Astrocyte (in vitro differentiated cells and primary cell): ENCODE measurements at regions not wholly inside any gene's neighbourhood (a gene's known extent, or its start where the extent isn't known, plus 50 kb on each side); places are given as distances from the start of the nearest gene placed in this dataset.

Source experiments
- DNase-seq: peaks from one replicate; pipeline ENCODE4 v3.0.0-alpha.2; 2010; ENCODE audit warnings: low read depth
- FAIRE-seq: peaks from 2 replicates; lab custom pipeline; 2011; peaks lifted over from hg19 to GRCh38; lab: Jason Lieb, UNC
- H2AFZ ChIP-seq: 2 replicates; pipeline ENCODE4 v1.6.0; 2012; ENCODE audit warnings: low read depth, low read length, inconsistent platforms
- H3K27ac ChIP-seq: 2 replicates; pipeline ENCODE4 v1.5.1; 2011; ENCODE audit warnings: low read depth, low read length, inconsistent platforms
- H3K27me3 ChIP-seq: 2 replicates; pipeline ENCODE4 v1.6.0; 2011; ENCODE audit warnings: low read length, inconsistent platforms; ENCODE audit not compliant: insufficient read depth
- H3K36me3 ChIP-seq: 2 replicates; pipeline ENCODE4 v1.5.1; 2011; ENCODE audit warnings: low read length, inconsistent platforms; ENCODE audit not compliant: insufficient read depth
- H3K4me1 ChIP-seq: 2 replicates; pipeline ENCODE4 v1.5.1; 2011; ENCODE audit warnings: low read length, inconsistent platforms; ENCODE audit not compliant: insufficient read depth
- H3K4me2 ChIP-seq: 2 replicates; pipeline ENCODE4 v1.6.0; 2012; ENCODE audit warnings: low read length, inconsistent platforms
- H3K4me3 ChIP-seq: 2 replicates; pipeline ENCODE4 v1.5.1; 2011; ENCODE audit warnings: low read depth, mild to moderate bottlenecking, low read length, inconsistent platforms; ENCODE audit not compliant: insufficient read depth
- H3K79me2 ChIP-seq: 2 replicates; pipeline ENCODE4 v1.6.0; 2012; ENCODE audit warnings: mild to moderate bottlenecking, low read length, inconsistent platforms; ENCODE audit not compliant: insufficient read depth
- H3K9ac ChIP-seq: 2 replicates; pipeline ENCODE4 v1.6.0; 2012; ENCODE audit warnings: mild to moderate bottlenecking, low read length, inconsistent platforms
- H3K9me3 ChIP-seq: 2 replicates; pipeline ENCODE4 v1.5.1; 2012; ENCODE audit warnings: low read depth, mild to moderate bottlenecking, low read length, inconsistent platforms; ENCODE audit not compliant: insufficient read depth
- H4K20me1 ChIP-seq: 2 replicates; pipeline ENCODE4 v1.6.0; 2012; ENCODE audit warnings: low read length, inconsistent platforms; ENCODE audit not compliant: insufficient read depth
- H3K27ac Mint-ChIP-seq: one replicate; pipeline ENCODE4 v1.8.0; 2021; ENCODE audit warnings: mild to moderate bottlenecking, mixed read lengths; ENCODE audit not compliant: unreplicated experiment
- H3K27me3 Mint-ChIP-seq: one replicate; pipeline ENCODE4 v1.8.0; 2021; ENCODE audit warnings: low read depth, mixed read lengths; ENCODE audit not compliant: unreplicated experiment
- H3K36me3 Mint-ChIP-seq: one replicate; pipeline ENCODE4 v1.8.0; 2021; ENCODE audit warnings: low read depth, mixed read lengths; ENCODE audit not compliant: unreplicated experiment
- H3K4me1 Mint-ChIP-seq: one replicate; pipeline ENCODE4 v1.8.0; 2021; ENCODE audit warnings: low read depth, mixed read lengths; ENCODE audit not compliant: unreplicated experiment
- H3K4me3 Mint-ChIP-seq: one replicate; pipeline ENCODE4 v1.8.0; 2021; ENCODE audit warnings: mild to moderate bottlenecking, moderate library complexity, mixed read lengths; ENCODE audit not compliant: unreplicated experiment
- H3K9me3 Mint-ChIP-seq: one replicate; pipeline ENCODE4 v1.8.0; 2021; ENCODE audit warnings: mild to moderate bottlenecking, mixed read lengths; ENCODE audit not compliant: unreplicated experiment
- EZH2 ChIP-seq: IDR thresholded peaks from 2 replicates; pipeline ENCODE4 v1.6.1; 2012; ENCODE audit warnings: mild to moderate bottlenecking, low read length, inconsistent platforms; ENCODE audit not compliant: insufficient read depth
- TF ChIP-seq, protein P1 (sequence below): IDR thresholded peaks from 2 replicates; pipeline ENCODE4 v1.5.1; 2011; ENCODE audit warnings: low read depth, mild to moderate bottlenecking, inconsistent platforms, low read length, moderate library complexity; ENCODE audit not compliant: insufficient read depth

DNA sequence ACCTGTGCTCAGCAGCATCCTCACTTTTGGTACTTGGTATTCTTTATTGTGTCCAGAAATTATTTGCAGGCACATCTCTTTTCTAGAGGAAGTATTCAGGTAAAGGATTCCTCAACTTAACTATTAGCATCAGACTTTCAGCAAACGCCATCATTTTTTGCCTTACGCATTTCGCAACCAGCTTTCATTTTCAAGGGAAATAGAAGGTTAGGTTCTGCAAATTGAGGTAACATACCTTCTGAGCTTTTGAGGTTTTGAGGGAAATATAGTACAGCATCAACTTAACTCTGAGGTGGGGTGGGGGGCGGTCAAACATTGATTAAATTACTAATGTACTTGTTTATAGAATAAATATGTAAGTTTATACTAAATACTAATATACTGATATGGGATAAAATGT is 243.6 kb upstream of the RIMS1 start:
- no peaks in the 10 kb centered on the region for H3K36me3 ChIP-seq
- H3K4me3 ChIP-seq: no peak overlapping the region
- no peak for TF ChIP-seq EZH2
- TF ChIP-seq, protein P1, sequence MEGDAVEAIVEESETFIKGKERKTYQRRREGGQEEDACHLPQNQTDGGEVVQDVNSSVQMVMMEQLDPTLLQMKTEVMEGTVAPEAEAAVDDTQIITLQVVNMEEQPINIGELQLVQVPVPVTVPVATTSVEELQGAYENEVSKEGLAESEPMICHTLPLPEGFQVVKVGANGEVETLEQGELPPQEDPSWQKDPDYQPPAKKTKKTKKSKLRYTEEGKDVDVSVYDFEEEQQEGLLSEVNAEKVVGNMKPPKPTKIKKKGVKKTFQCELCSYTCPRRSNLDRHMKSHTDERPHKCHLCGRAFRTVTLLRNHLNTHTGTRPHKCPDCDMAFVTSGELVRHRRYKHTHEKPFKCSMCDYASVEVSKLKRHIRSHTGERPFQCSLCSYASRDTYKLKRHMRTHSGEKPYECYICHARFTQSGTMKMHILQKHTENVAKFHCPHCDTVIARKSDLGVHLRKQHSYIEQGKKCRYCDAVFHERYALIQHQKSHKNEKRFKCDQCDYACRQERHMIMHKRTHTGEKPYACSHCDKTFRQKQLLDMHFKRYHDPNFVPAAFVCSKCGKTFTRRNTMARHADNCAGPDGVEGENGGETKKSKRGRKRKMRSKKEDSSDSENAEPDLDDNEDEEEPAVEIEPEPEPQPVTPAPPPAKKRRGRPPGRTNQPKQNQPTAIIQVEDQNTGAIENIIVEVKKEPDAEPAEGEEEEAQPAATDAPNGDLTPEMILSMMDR: no peak
- H3K27ac ChIP-seq: no peak overlapping the region
- Mint-ChIP-seq H3K9me3 (no peaks in the 10 kb centered on the region), H3K4me1 (no peaks in the 10 kb centered on the region), H3K27ac (no peak overlapping the region), H3K36me3 (no peaks in the 10 kb centered on the region), H3K4me3 (no peak overlapping the region), H3K27me3 (no peaks in the 10 kb centered on the region)
- H2AFZ ChIP-seq: no peak overlapping the region
- H3K27me3 ChIP-seq: no peaks in the 10 kb centered on the region
- H3K9me3 ChIP-seq: no peaks in the 10 kb centered on the region
- no peak overlapping the region for H3K4me2 ChIP-seq
- H3K4me1 ChIP-seq: no peaks in the 10 kb centered on the region
- FAIRE-seq (no peak), DNase-seq (no peak)
- no peaks in the 10 kb centered on the region for H4K20me1 ChIP-seq
- H3K79me2 ChIP-seq: no peaks in the 10 kb centered on the region
- no peak overlapping the region for H3K9ac ChIP-seq

DNA sequence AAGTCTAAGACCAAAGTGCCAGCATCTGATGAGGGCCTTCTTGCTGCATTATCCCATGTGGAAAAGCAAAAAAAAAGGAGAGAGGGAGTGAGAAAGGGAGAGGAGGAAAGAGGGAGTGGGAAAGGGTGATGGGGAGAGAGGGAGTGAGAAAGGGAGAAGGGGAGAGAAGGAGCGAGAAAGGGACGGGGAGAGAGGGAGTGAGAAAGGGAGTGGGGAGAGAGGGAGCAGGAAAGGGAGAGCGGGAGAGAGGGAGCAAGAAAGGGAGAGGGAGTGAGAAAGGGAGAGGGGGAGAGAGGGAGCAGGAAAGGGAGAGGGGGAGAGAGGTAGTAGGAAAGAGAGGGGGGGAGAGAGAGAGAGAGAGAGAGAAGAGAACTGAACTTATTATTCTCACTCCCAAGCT is 241.1 kb upstream of the RIMS1 start:
- TF ChIP-seq, protein P1: no peak
- TF ChIP-seq EZH2: no peak
- no peaks in the 10 kb centered on the region for H4K20me1 ChIP-seq
- Mint-ChIP-seq H3K36me3 (no peaks in the 10 kb centered on the region), H3K9me3 (no peaks in the 10 kb centered on the region), H3K4me3 (no peak overlapping the region), H3K27me3 (no peaks in the 10 kb centered on the region), H3K4me1 (peaks cover 2% of the 10 kb centered on the region), H3K27ac (no peak overlapping the region)
- no peaks in the 10 kb centered on the region for H3K4me1 ChIP-seq
- H2AFZ ChIP-seq: no peak overlapping the region
- no peaks in the 10 kb centered on the region for H3K27me3 ChIP-seq
- H3K4me2 ChIP-seq: no peak overlapping the region
- H3K4me3 ChIP-seq: no peak overlapping the region
- no peak overlapping the region for H3K9ac ChIP-seq
- no peaks in the 10 kb centered on the region for H3K9me3 ChIP-seq
- FAIRE-seq (no peak), DNase-seq (no peak)
- no peak overlapping the region for H3K27ac ChIP-seq
- no peaks in the 10 kb centered on the region for H3K79me2 ChIP-seq
- H3K36me3 ChIP-seq: no peaks in the 10 kb centered on the region

DNA sequence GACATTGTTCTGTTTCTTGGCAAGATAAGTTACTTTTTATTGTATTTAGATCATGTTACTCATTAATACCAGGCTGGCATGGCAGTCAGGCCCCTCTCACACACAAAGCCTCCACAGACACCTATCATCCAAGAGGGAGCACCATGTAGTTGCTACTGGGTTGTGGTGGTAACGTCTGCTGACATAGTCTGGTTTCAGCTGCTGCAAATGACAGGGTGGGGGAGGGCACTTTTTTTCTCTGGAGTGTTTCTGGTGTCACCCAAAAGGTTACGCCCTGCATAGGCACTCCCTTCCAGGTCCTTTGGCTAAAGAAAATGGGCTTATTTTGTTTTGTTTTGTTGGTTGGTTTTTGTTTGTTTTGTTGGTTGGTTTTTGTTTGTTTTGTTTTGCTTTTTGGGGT is 236.4 kb upstream of the RIMS1 start:
- peaks cover 2% of the 10 kb centered on the region for H3K4me1 Mint-ChIP-seq
- no peak for FAIRE-seq

More for the DNA sequence above, 236.4 kb upstream of the RIMS1 start:
- H4K20me1 ChIP-seq: no peaks in the 10 kb centered on the region
- no peaks in the 10 kb centered on the region for H3K79me2 ChIP-seq
- H3K4me3 ChIP-seq: no peak overlapping the region
- H3K4me2 ChIP-seq: no peak overlapping the region
- Mint-ChIP-seq H3K36me3 (no peaks in the 10 kb centered on the region), H3K27me3 (no peaks in the 10 kb centered on the region), H3K9me3 (no peaks in the 10 kb centered on the region), H3K27ac (no peak overlapping the region), H3K4me3 (no peak overlapping the region)
- H3K9ac ChIP-seq: no peak overlapping the region
- no peak for TF ChIP-seq EZH2
- TF ChIP-seq, protein P1: no peak
- H3K9me3 ChIP-seq: no peaks in the 10 kb centered on the region
- H2AFZ ChIP-seq: no peak overlapping the region
- no peak for DNase-seq
- H3K27ac ChIP-seq: no peak overlapping the region
- no peaks in the 10 kb centered on the region for H3K27me3 ChIP-seq
- H3K36me3 ChIP-seq: no peaks in the 10 kb centered on the region
- H3K4me1 ChIP-seq: no peaks in the 10 kb centered on the region
